Smooth muscle cell (in vitro differentiated cells): ENCODE measurements at regions not wholly inside any gene's neighbourhood (a gene's known extent, or its start where the extent isn't known, plus 50 kb on each side); places are given as distances from the start of the nearest gene placed in this dataset.

Experiments
- DNase-seq: peaks from one replicate; lab custom pipeline; 2025; ENCODE audit not compliant: unreplicated experiment; lab: John Stamatoyannopoulos, UW
- H2AFZ ChIP-seq: fragments of 200-600 bp; sonication (generic); 2 replicates; pipeline ENCODE4 v1.6.0; 2016; ENCODE audit warnings: antibody characterized with exemption, low read depth, mild to moderate bottlenecking
- H3F3A ChIP-seq: fragments of 200-600 bp; sonication (generic); 2 replicates; pipeline ENCODE4 v1.6.0; 2017; ENCODE audit warnings: antibody characterized with exemption, low read depth
- H3K27ac ChIP-seq: fragments of 200-600 bp; sonication (generic); 2 replicates; pipeline ENCODE4 v1.5.1; 2016; ENCODE audit warnings: low read depth, mild to moderate bottlenecking
- H3K27me3 ChIP-seq: fragments of 200-600 bp; sonication (generic); 2 replicates; pipeline ENCODE4 v1.6.1; 2016; ENCODE audit warnings: low read depth, mild to moderate bottlenecking
- H3K36me3 ChIP-seq: fragments of 200-600 bp; sonication (generic); 2 replicates; pipeline ENCODE4 v1.5.1; 2016; ENCODE audit warnings: low read depth
- H3K4me1 ChIP-seq: fragments of 200-600 bp; sonication (generic); 2 replicates; pipeline ENCODE4 v1.5.1; 2016; ENCODE audit warnings: low read depth
- H3K4me2 ChIP-seq: fragments of 200-600 bp; sonication (generic); 2 replicates; pipeline ENCODE4 v1.6.0; 2016; ENCODE audit warnings: mild to moderate bottlenecking
- H3K4me3 ChIP-seq: fragments of 200-600 bp; sonication (generic); 2 replicates; pipeline ENCODE4 v1.5.1; 2016; ENCODE audit warnings: mild to moderate bottlenecking
- H3K79me2 ChIP-seq: fragments of 200-600 bp; sonication (generic); 2 replicates; pipeline ENCODE4 v1.6.0; 2016; ENCODE audit warnings: low read depth, mild to moderate bottlenecking
- H3K9ac ChIP-seq: fragments of 200-600 bp; sonication (generic); 2 replicates; pipeline ENCODE4 v1.6.0; 2016; ENCODE audit warnings: low read depth
- H3K9me3 ChIP-seq: fragments of 200-600 bp; sonication (generic); replicated peaks from 2 replicates; pipeline ENCODE4 v1.5.1; 2016; ENCODE audit warnings: low read depth
- H4K20me1 ChIP-seq: fragments of 200-600 bp; sonication (generic); 2 replicates; pipeline ENCODE4 v1.6.0; 2016; ENCODE audit warnings: low read depth
- CTCF ChIP-seq: fragments of 200-600 bp; sonication (generic); IDR thresholded peaks from 2 replicates; pipeline ENCODE4 v1.5.1; 2017; ENCODE audit warnings: borderline replicate concordance, mild to moderate bottlenecking, antibody characterized with exemption; ENCODE audit not compliant: insufficient read depth, poor library complexity, severe bottlenecking
- WGBS: methylation state at CpG from one replicate; pipeline ENCODE4 v1.1.7; 2016; ENCODE audit warnings: low lambda C conversion rate; 5-methylcytosine and 5-hydroxymethylcytosine counted together

- peaks cover 10% of the 10 kb centered on the region for H3K4me1 ChIP-seq
- no peaks in the 10 kb centered on the region for H3K79me2 ChIP-seq
- H2AFZ ChIP-seq = no peak overlapping the region
- H3K27ac ChIP-seq = no peak overlapping the region
- H3K36me3 ChIP-seq = no peaks in the 10 kb centered on the region
- no peaks in the 10 kb centered on the region for H3K27me3 ChIP-seq
- peak overlapping the region; percentile 86 for H3K4me2 ChIP-seq
- TF ChIP-seq CTCF = peak; percentile 18
- peak overlapping the region; percentile 47 for H3K4me3 ChIP-seq
- no peak overlapping the region for H3K9ac ChIP-seq
- no peaks in the 10 kb centered on the region for H3K9me3 ChIP-seq
- no peaks in the 10 kb centered on the region for H4K20me1 ChIP-seq
- peak; percentile 47 for DNase-seq
- WGBS = 9% methylated on average over 41 of the region's 49 CpGs
- no peaks in the 10 kb centered on the region for H3F3A ChIP-seq
Observed at GRCh38 chr7:66413379-66414114, 208.4 kb downstream of the TPST1 start.

- Histone ChIP-seq H3K4me3 (no peak overlapping the region), H3F3A (no peaks in the 10 kb centered on the region), H3K9ac (no peak overlapping the region), H4K20me1 (no peaks in the 10 kb centered on the region), H3K4me2 (no peak overlapping the region), H3K9me3 (no peaks in the 10 kb centered on the region), H3K36me3 (no peaks in the 10 kb centered on the region), H3K4me1 (peaks cover 10% of the 10 kb centered on the region), H3K79me2 (no peaks in the 10 kb centered on the region), H3K27ac (no peak overlapping the region), H2AFZ (no peak overlapping the region), H3K27me3 (no peaks in the 10 kb centered on the region)
- 75% methylated on average over 4 of the region's 4 CpGs for WGBS
- TF ChIP-seq CTCF = no peak
- no peak for DNase-seq
Observed at GRCh38 chr7:66415659-66416265, 210.6 kb downstream of the TPST1 start.

GRCh38 chr7:66418537-66418936, 210.1 kb upstream of the KCTD7 start:
- no peak overlapping the region for H3K4me2 ChIP-seq
- H3K9ac ChIP-seq = no peak overlapping the region
- no peaks in the 10 kb centered on the region for H4K20me1 ChIP-seq
- no peaks in the 10 kb centered on the region for H3K36me3 ChIP-seq
- no peak for TF ChIP-seq CTCF
- peaks cover 10% of the 10 kb centered on the region for H3K4me1 ChIP-seq
- no peak overlapping the region for H3K4me3 ChIP-seq
- no peak overlapping the region for H3K27ac ChIP-seq
- no peaks in the 10 kb centered on the region for H3K27me3 ChIP-seq
- no peaks in the 10 kb centered on the region for H3K9me3 ChIP-seq
- no peak for DNase-seq
- H2AFZ ChIP-seq = no peak overlapping the region
- 100% methylated on average over 3 of the region's 3 CpGs for WGBS
- no peaks in the 10 kb centered on the region for H3F3A ChIP-seq
- no peaks in the 10 kb centered on the region for H3K79me2 ChIP-seq
